ENCODE measurements at regions not wholly inside any gene's neighbourhood (a gene's known extent, or its start where the extent isn't known, plus 50 kb on each side); places are given as distances from the start of the nearest gene placed in this dataset.

DNA sequence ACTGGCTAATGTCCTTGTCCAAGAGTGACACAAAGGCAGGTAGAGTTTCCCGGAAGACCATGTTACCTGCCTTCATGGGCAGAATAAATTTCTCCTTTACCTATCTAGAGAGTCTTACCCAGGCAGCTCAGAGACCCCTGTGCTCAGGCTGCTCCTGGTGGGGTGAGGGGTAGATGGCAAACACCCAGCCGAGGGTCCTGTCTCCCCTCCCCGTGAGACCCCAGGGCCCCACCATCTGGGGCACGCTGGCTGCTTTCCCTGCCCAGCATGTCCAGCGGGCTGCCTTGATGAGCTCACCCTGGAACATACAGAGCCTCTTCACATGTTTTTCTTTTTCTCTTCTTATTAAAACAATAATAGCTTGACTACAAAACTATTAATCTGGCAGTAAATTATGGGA, 116.5 kb downstream of the EDN3 start:
- Histone ChIP-seq H3K4me3 (no peak overlapping the region), H3K9me3 (ENCODE audit: low read depth, low read length) (no peaks in the 10 kb centered on the region), H3K9ac (ENCODE audit: insufficient read length) (no peak overlapping the region), H3K36me3 (ENCODE audit: insufficient read depth, low read length) (no peaks in the 10 kb centered on the region), H3K27ac (no peak overlapping the region)
- DNase-seq (ENCODE audit: low read depth, low spot score), result no peak
- no peak for TF ChIP-seq EZH2 (IDR thresholded peaks at IDR 0.05)
- TF ChIP-seq POLR2AphosphoS5 (IDR thresholded peaks at IDR 0.05; ENCODE audit: borderline replicate concordance, low read depth, low read length), result no peak
- TF ChIP-seq FOXP2 (optimal IDR thresholded peaks at IDR 0.05; ENCODE audit: control extremely low read depth, extremely low read length, insufficient read depth), result no peak

DNA sequence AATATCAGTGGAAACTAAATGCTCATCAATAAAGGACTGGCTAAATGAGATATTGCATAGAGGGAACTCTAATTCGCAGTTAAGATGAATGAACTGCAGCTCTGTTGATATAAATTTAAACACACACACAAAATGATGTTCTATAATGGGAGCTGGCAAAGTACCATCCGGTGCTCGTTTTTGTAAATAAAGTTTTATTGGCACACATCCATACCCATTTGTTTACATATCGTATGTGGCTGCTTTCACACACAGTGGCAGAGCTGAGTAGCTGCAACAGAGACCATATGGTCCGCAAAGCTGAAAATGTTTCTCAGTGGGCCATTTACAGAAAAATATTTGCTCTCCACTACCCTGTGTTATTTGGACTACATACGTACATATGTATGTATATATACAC, 120.7 kb downstream of the EDN3 start:
- DNase-seq (ENCODE audit: low read depth, low spot score), result no peak
- no peak overlapping the region for H3K9ac ChIP-seq (ENCODE audit: insufficient read length)

GRCh38 chr20:59421920-59422637, 121.7 kb downstream of the EDN3 start:
- H3K4me3 ChIP-seq, result no peak overlapping the region
- no peak for TF ChIP-seq POLR2AphosphoS5 (IDR thresholded peaks at IDR 0.05; ENCODE audit: borderline replicate concordance, low read depth, low read length)
- no peak for TF ChIP-seq EZH2 (IDR thresholded peaks at IDR 0.05)
- TF ChIP-seq FOXP2 (optimal IDR thresholded peaks at IDR 0.05; ENCODE audit: control extremely low read depth, extremely low read length, insufficient read depth), result no peak
- no peaks in the 10 kb centered on the region for H3K36me3 ChIP-seq (ENCODE audit: insufficient read depth, low read length)
- no peak overlapping the region for H3K27ac ChIP-seq
- H3K9ac ChIP-seq (ENCODE audit: insufficient read length), result no peak overlapping the region
- no peaks in the 10 kb centered on the region for H3K9me3 ChIP-seq (ENCODE audit: low read depth, low read length)
- DNase-seq (ENCODE audit: low read depth, low spot score), result no peak

More for the DNA sequence above, 120.7 kb downstream of the EDN3 start:
- no peak overlapping the region for H3K27ac ChIP-seq
- no peaks in the 10 kb centered on the region for H3K9me3 ChIP-seq (ENCODE audit: low read depth, low read length)
- H3K36me3 ChIP-seq (ENCODE audit: insufficient read depth, low read length), result no peaks in the 10 kb centered on the region
- TF ChIP-seq EZH2 (IDR thresholded peaks at IDR 0.05) (no peak), FOXP2 (optimal IDR thresholded peaks at IDR 0.05; ENCODE audit: control extremely low read depth, extremely low read length, insufficient read depth) (no peak)
- H3K4me3 ChIP-seq, result no peak overlapping the region

DNA sequence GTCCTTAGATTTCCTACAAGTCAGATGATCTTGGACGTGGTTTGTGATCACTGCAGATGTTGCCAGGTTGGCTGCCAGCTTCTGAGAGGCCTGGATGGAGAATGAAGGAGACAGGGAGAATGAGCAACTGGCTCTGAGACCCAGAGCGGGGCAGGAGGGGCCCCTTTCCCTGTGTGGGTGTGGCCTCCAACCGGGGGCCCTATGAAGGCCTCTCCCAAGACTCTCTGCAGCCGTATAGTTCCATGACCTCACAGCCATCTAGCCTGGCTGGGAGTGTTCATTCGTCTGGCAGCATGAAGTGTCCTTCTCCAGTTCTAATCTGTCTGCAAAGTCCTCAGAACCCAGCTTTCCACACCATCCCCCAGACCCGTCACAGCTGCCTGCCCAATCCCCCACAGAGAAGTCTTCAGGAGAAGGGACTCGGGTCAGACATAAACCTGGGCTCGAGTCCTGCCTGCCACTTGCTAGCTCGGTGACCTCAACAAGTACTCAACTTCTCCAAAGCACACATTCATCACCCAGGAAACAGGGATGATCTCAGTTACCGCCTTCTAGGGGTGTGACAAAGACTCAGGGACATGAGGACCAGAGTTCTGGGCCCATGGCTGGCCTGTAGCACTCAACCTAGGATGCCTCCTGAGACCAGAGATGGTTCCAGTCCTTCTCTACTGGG, 122.6 kb downstream of the EDN3 start:
- no peak for TF ChIP-seq EZH2 (IDR thresholded peaks at IDR 0.05)
- no peak for TF ChIP-seq POLR2AphosphoS5 (IDR thresholded peaks at IDR 0.05; ENCODE audit: borderline replicate concordance, low read depth, low read length)
- no peak for TF ChIP-seq FOXP2 (optimal IDR thresholded peaks at IDR 0.05; ENCODE audit: control extremely low read depth, extremely low read length, insufficient read depth)
- DNase-seq (ENCODE audit: low read depth, low spot score), result no peak
- Histone ChIP-seq H3K4me3 (no peak overlapping the region), H3K36me3 (ENCODE audit: insufficient read depth, low read length) (no peaks in the 10 kb centered on the region), H3K9ac (ENCODE audit: insufficient read length) (no peak overlapping the region), H3K9me3 (ENCODE audit: low read depth, low read length) (no peaks in the 10 kb centered on the region), H3K27ac (no peak overlapping the region)

- Histone ChIP-seq H3K9me3 (ENCODE audit: low read depth, low read length) (no peaks in the 10 kb centered on the region), H3K4me3 (no peak overlapping the region), H3K27ac (no peak overlapping the region), H3K36me3 (ENCODE audit: insufficient read depth, low read length) (no peaks in the 10 kb centered on the region), H3K9ac (ENCODE audit: insufficient read length) (no peak overlapping the region)
- DNase-seq (ENCODE audit: low read depth, low spot score), result no peak
- TF ChIP-seq EZH2 (IDR thresholded peaks at IDR 0.05) (no peak), FOXP2 (optimal IDR thresholded peaks at IDR 0.05; ENCODE audit: control extremely low read depth, extremely low read length, insufficient read depth) (no peak), POLR2AphosphoS5 (IDR thresholded peaks at IDR 0.05; ENCODE audit: borderline replicate concordance, low read depth, low read length) (no peak)
Measured at GRCh38 chr20:59424976-59425375, 124.6 kb downstream of the EDN3 start.

DNA sequence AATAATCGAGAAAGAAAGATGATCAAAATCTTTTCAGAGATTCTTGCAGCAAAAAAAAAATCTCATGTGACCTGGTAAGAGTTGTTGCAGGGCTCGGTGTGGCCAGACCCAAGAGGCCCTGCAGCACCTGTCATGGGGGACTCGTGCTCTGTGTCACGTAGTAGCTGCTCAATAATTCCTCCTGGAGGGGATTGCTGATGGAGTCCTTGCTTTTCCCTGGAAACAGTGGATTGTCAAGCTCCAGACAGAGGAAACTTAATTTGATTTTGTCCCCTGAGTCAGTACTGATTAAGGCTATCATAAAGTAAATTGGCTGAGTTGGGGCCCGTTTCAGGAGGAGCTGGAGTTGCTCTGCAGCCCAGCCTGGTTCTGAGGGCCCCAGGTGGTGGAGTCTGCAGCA, 125.2 kb downstream of the EDN3 start:
- DNase-seq (ENCODE audit: low read depth, low spot score), result no peak
- H3K36me3 ChIP-seq (ENCODE audit: insufficient read depth, low read length), result no peaks in the 10 kb centered on the region

GRCh38 chr20:59428006-59428405, 127.6 kb downstream of the EDN3 start:
- Histone ChIP-seq H3K27ac (no peak overlapping the region), H3K36me3 (ENCODE audit: insufficient read depth, low read length) (no peaks in the 10 kb centered on the region), H3K4me3 (no peak overlapping the region), H3K9ac (ENCODE audit: insufficient read length) (no peak overlapping the region), H3K9me3 (ENCODE audit: low read depth, low read length) (no peaks in the 10 kb centered on the region)
- DNase-seq (ENCODE audit: low read depth, low spot score), result no peak
- TF ChIP-seq POLR2AphosphoS5 (IDR thresholded peaks at IDR 0.05; ENCODE audit: borderline replicate concordance, low read depth, low read length) (no peak), FOXP2 (optimal IDR thresholded peaks at IDR 0.05; ENCODE audit: control extremely low read depth, extremely low read length, insufficient read depth) (no peak), EZH2 (IDR thresholded peaks at IDR 0.05) (no peak)

More for the DNA sequence above, 125.2 kb downstream of the EDN3 start:
- Histone ChIP-seq H3K9me3 (ENCODE audit: low read depth, low read length) (no peaks in the 10 kb centered on the region), H3K27ac (no peak overlapping the region), H3K9ac (ENCODE audit: insufficient read length) (no peak overlapping the region), H3K4me3 (no peak overlapping the region)
- TF ChIP-seq POLR2AphosphoS5 (IDR thresholded peaks at IDR 0.05; ENCODE audit: borderline replicate concordance, low read depth, low read length) (no peak), EZH2 (IDR thresholded peaks at IDR 0.05) (no peak), FOXP2 (optimal IDR thresholded peaks at IDR 0.05; ENCODE audit: control extremely low read depth, extremely low read length, insufficient read depth) (no peak)

DNA sequence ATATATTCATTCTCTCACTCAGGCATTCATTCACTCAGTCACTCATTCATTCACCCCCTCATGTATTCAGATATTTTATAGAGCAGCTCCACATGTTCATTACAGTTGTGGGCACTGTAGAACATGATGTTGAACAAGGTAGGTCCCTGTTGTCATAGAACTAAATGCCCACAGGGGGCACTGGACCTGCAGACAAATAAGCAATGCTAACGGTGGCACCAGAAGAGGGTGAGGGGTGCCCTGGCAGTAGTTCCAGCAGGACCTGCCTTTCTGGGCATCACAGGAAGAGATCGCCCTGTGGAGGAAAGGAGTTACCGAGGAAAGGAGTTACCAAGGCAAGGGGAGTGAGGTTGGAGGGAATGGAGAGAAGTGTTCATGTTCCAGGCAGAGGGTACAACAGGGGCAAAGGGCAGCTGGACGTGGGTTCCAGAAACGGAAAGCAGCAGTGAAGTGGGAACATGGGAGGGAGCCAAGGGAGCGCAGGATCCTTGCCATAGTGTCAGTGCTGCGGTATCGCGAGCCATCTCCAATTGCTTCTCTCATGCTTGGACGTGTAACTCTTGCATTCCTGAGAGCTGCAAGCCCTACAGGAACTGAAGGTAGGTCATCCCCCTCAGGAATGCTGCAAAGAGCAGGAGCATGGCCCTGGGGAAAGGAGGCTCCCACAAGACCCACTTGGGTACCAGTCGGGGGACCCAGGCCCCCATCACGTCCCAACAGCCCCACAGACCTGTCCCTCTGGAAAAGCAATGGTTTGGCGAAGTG, 128.2 kb downstream of the EDN3 start:
- no peak for DNase-seq (ENCODE audit: low read depth, low spot score)
- no peaks in the 10 kb centered on the region for H3K36me3 ChIP-seq (ENCODE audit: insufficient read depth, low read length)
- no peaks in the 10 kb centered on the region for H3K9me3 ChIP-seq (ENCODE audit: low read depth, low read length)
- TF ChIP-seq POLR2AphosphoS5 (IDR thresholded peaks at IDR 0.05; ENCODE audit: borderline replicate concordance, low read depth, low read length) (no peak), FOXP2 (optimal IDR thresholded peaks at IDR 0.05; ENCODE audit: control extremely low read depth, extremely low read length, insufficient read depth) (no peak), EZH2 (IDR thresholded peaks at IDR 0.05) (no peak)
- H3K4me3 ChIP-seq, result no peak overlapping the region; the same call in 1 of the 2 replicates
- no peak overlapping the region for H3K9ac ChIP-seq (ENCODE audit: insufficient read length)
- H3K27ac ChIP-seq, result no peak overlapping the region
